ENCODE measurements at regions not wholly inside any gene's neighbourhood (a gene's known extent, or its start where the extent isn't known, plus 50 kb on each side); places are given as distances from the start of the nearest gene placed in this dataset.

- Histone ChIP-seq H3K4me1 (ENCODE audit: insufficient read depth, low read length) (no peaks in the 10 kb centered on the region), H3K9me3 (ENCODE audit: control insufficient read depth in 1 of 2, low read length in 2 of 2) (no peaks in the 10 kb centered on the region), H3K36me3 (ENCODE audit: insufficient read depth, low read length) (no peaks in the 10 kb centered on the region), H3K27ac (ENCODE audit: low read depth, low read length) (no peak overlapping the region), H3K27me3 (ENCODE audit: insufficient read depth, low read length) (peaks cover 3% of the 10 kb centered on the region), H3K4me3 (ENCODE audit: low read length in 2 of 2) (no peak overlapping the region)
- intact Hi-C loops (cut with micrococcal nuclease) = no loop called here
- H3K36me3 Mint-ChIP-seq = no peaks in the 10 kb centered on the region
- no peak overlapping the region for H3K27ac Mint-ChIP-seq
- H3K27me3 Mint-ChIP-seq = peaks cover 21 to 22% of the 10 kb centered on the region in 2 donors
- H3K9me3 Mint-ChIP-seq = peaks cover 0 to 2% (median 0%) of the 10 kb centered on the region in 8 donors
- H3K4me3 Mint-ChIP-seq = no peak overlapping the region
- no peak for DNase-seq
- peaks cover 0 to 5% (median 3%) of the 10 kb centered on the region in 4 donors for H3K4me1 Mint-ChIP-seq
- CTCF ChIA-PET (ENCODE audit: partially characterized antibody) = no interaction called here
- POLR2A ChIA-PET (ENCODE audit: partially characterized antibody) = no interaction called here
Observed at GRCh38 chr3:13209634-13209997, 136.4 kb upstream of the IQSEC1 start.

- ChIA-PET POLR2A (ENCODE audit: partially characterized antibody) (no interaction called here), CTCF (ENCODE audit: partially characterized antibody) (no interaction called here)
- no peak overlapping the region for H3K27ac Mint-ChIP-seq
- H3K4me3 Mint-ChIP-seq = no peak overlapping the region
- no peaks in the 10 kb centered on the region for H3K4me1 ChIP-seq (ENCODE audit: insufficient read depth, low read length)
- intact Hi-C loops (cut with micrococcal nuclease) = no loop called here
- H3K27me3 ChIP-seq (ENCODE audit: insufficient read depth, low read length) = peaks cover 3% of the 10 kb centered on the region
- no peaks in the 10 kb centered on the region for H3K36me3 Mint-ChIP-seq
- H3K36me3 ChIP-seq (ENCODE audit: insufficient read depth, low read length) = no peaks in the 10 kb centered on the region
- peaks cover 22 to 24% of the 10 kb centered on the region in 2 donors for H3K27me3 Mint-ChIP-seq
- peaks cover 0 to 2% (median 0%) of the 10 kb centered on the region in 8 donors for H3K9me3 Mint-ChIP-seq
- no peaks in the 10 kb centered on the region for H3K9me3 ChIP-seq (ENCODE audit: control insufficient read depth in 1 of 2, low read length in 2 of 2)
- H3K4me1 Mint-ChIP-seq = peaks cover 0 to 8% (median 3%) of the 10 kb centered on the region in 4 donors
- H3K27ac ChIP-seq (ENCODE audit: low read depth, low read length) = no peak overlapping the region
- H3K4me3 ChIP-seq (ENCODE audit: low read length in 2 of 2) = no peak overlapping the region
- no peak for DNase-seq
Observed at GRCh38 chr3:13208706-13209633, 135.7 kb upstream of the IQSEC1 start.

GRCh38 chr3:13207975-13208705 is 134.9 kb upstream of the IQSEC1 start:
- Mint-ChIP-seq H3K4me3 (no peak overlapping the region), H3K27ac (no peak overlapping the region), H3K27me3 (peaks cover 23 to 26% of the 10 kb centered on the region in 2 donors), H3K4me1 (peaks cover 0 to 8% (median 3%) of the 10 kb centered on the region in 4 donors), H3K9me3 (peaks cover 0 to 2% (median 0%) of the 10 kb centered on the region in 8 donors), H3K36me3 (no peaks in the 10 kb centered on the region)
- no peaks in the 10 kb centered on the region for H3K4me1 ChIP-seq (ENCODE audit: insufficient read depth, low read length)
- H3K27me3 ChIP-seq (ENCODE audit: insufficient read depth, low read length) = peaks cover 3% of the 10 kb centered on the region
- DNase-seq = no peak
- CTCF ChIA-PET (ENCODE audit: partially characterized antibody) = no interaction called here
- H3K9me3 ChIP-seq (ENCODE audit: control insufficient read depth in 1 of 2, low read length in 2 of 2) = no peaks in the 10 kb centered on the region
- H3K36me3 ChIP-seq (ENCODE audit: insufficient read depth, low read length) = no peaks in the 10 kb centered on the region
- intact Hi-C loops (cut with micrococcal nuclease) = no loop called here
- H3K27ac ChIP-seq (ENCODE audit: low read depth, low read length) = no peak overlapping the region
- POLR2A ChIA-PET (ENCODE audit: partially characterized antibody) = no interaction called here
- no peak overlapping the region for H3K4me3 ChIP-seq (ENCODE audit: low read length in 2 of 2)

GRCh38 chr3:13207578-13207922 is 134.3 kb upstream of the IQSEC1 start:
- H3K4me3 ChIP-seq (ENCODE audit: low read length in 2 of 2) = no peak overlapping the region
- H3K4me1 Mint-ChIP-seq = peaks cover 0 to 8% (median 3%) of the 10 kb centered on the region in 4 donors
- no peak overlapping the region for H3K27ac ChIP-seq (ENCODE audit: low read depth, low read length)
- ChIA-PET CTCF (ENCODE audit: partially characterized antibody) (no interaction called here), POLR2A (ENCODE audit: partially characterized antibody) (no interaction called here)
- no peak for DNase-seq
- peaks cover 0 to 2% (median 0%) of the 10 kb centered on the region in 8 donors for H3K9me3 Mint-ChIP-seq
- H3K36me3 ChIP-seq (ENCODE audit: insufficient read depth, low read length) = no peaks in the 10 kb centered on the region
- no peak overlapping the region for H3K4me3 Mint-ChIP-seq
- no peaks in the 10 kb centered on the region for H3K36me3 Mint-ChIP-seq
- intact Hi-C loops (cut with micrococcal nuclease) = no loop called here
- no peak overlapping the region for H3K27ac Mint-ChIP-seq
- H3K27me3 ChIP-seq (ENCODE audit: insufficient read depth, low read length) = peaks cover 3% of the 10 kb centered on the region
- no peaks in the 10 kb centered on the region for H3K4me1 ChIP-seq (ENCODE audit: insufficient read depth, low read length)
- H3K27me3 Mint-ChIP-seq = peaks cover 28% of the 10 kb centered on the region in 2 donors
- no peaks in the 10 kb centered on the region for H3K9me3 ChIP-seq (ENCODE audit: control insufficient read depth in 1 of 2, low read length in 2 of 2)

- H3K27me3 ChIP-seq (ENCODE audit: insufficient read depth, low read length) = peaks cover 3% of the 10 kb centered on the region
- no peak overlapping the region for H3K27ac ChIP-seq (ENCODE audit: low read depth, low read length)
- no peak for DNase-seq
- H3K27me3 Mint-ChIP-seq = peaks cover 31 to 34% of the 10 kb centered on the region in 2 donors
- H3K4me3 Mint-ChIP-seq = no peak overlapping the region
- H3K9me3 Mint-ChIP-seq = peaks cover 0 to 2% (median 0%) of the 10 kb centered on the region in 8 donors
- intact Hi-C loops (cut with micrococcal nuclease) = no loop called here
- H3K9me3 ChIP-seq (ENCODE audit: control insufficient read depth in 1 of 2, low read length in 2 of 2) = no peaks in the 10 kb centered on the region
- no peak overlapping the region for H3K4me3 ChIP-seq (ENCODE audit: low read length in 2 of 2)
- H3K36me3 Mint-ChIP-seq = no peaks in the 10 kb centered on the region
- H3K36me3 ChIP-seq (ENCODE audit: insufficient read depth, low read length) = no peaks in the 10 kb centered on the region
- ChIA-PET POLR2A (ENCODE audit: partially characterized antibody) (no interaction called here), CTCF (ENCODE audit: partially characterized antibody) (no interaction called here)
- H3K4me1 Mint-ChIP-seq = peaks cover 0 to 8% (median 3%) of the 10 kb centered on the region in 4 donors
- H3K4me1 ChIP-seq (ENCODE audit: insufficient read depth, low read length) = no peaks in the 10 kb centered on the region
- H3K27ac Mint-ChIP-seq = no peak overlapping the region
Observed at GRCh38 chr3:13206799-13207577, 133.8 kb upstream of the IQSEC1 start.

- H3K4me1 ChIP-seq (ENCODE audit: insufficient read depth, low read length) = no peaks in the 10 kb centered on the region
- H3K27me3 ChIP-seq (ENCODE audit: insufficient read depth, low read length) = peaks cover 3% of the 10 kb centered on the region
- H3K27me3 Mint-ChIP-seq = peaks cover 33 to 35% of the 10 kb centered on the region in 2 donors
- H3K27ac Mint-ChIP-seq = no peak overlapping the region
- DNase-seq = no peak
- H3K4me3 ChIP-seq (ENCODE audit: low read length in 2 of 2) = no peak overlapping the region
- H3K27ac ChIP-seq (ENCODE audit: low read depth, low read length) = no peak overlapping the region
- H3K36me3 ChIP-seq (ENCODE audit: insufficient read depth, low read length) = no peaks in the 10 kb centered on the region
- H3K9me3 Mint-ChIP-seq = peaks cover 0 to 2% (median 0%) of the 10 kb centered on the region in 8 donors
- H3K36me3 Mint-ChIP-seq = no peaks in the 10 kb centered on the region
- no peaks in the 10 kb centered on the region for H3K9me3 ChIP-seq (ENCODE audit: control insufficient read depth in 1 of 2, low read length in 2 of 2)
- peaks cover 0 to 8% (median 3%) of the 10 kb centered on the region in 4 donors for H3K4me1 Mint-ChIP-seq
- POLR2A ChIA-PET (ENCODE audit: partially characterized antibody) = no interaction called here
- intact Hi-C loops (cut with micrococcal nuclease) = no loop called here
- CTCF ChIA-PET (ENCODE audit: partially characterized antibody) = no interaction called here
- no peak overlapping the region for H3K4me3 Mint-ChIP-seq
Observed at GRCh38 chr3:13205567-13206143, 132.4 kb upstream of the IQSEC1 start.

- ChIA-PET POLR2A (ENCODE audit: partially characterized antibody) (no interaction called here), CTCF (ENCODE audit: partially characterized antibody) (no interaction called here)
- intact Hi-C loops (cut with micrococcal nuclease) = no loop called here
- Mint-ChIP-seq H3K27me3 (peaks cover 36 to 42% of the 10 kb centered on the region in 2 donors), H3K4me1 (peaks cover 3 to 8% (median 4%) of the 10 kb centered on the region in 4 donors), H3K4me3 (peak overlapping the region in 3 of 8 donors; percentile 31 to 35 (median 35)), H3K36me3 (no peaks in the 10 kb centered on the region), H3K9me3 (peaks cover 0 to 2% (median 0%) of the 10 kb centered on the region in 8 donors), H3K27ac (no peak overlapping the region)
- no peak overlapping the region for H3K4me3 ChIP-seq (ENCODE audit: low read length in 2 of 2)
- H3K4me1 ChIP-seq (ENCODE audit: insufficient read depth, low read length) = no peaks in the 10 kb centered on the region
- no peak overlapping the region for H3K27ac ChIP-seq (ENCODE audit: low read depth, low read length)
- H3K36me3 ChIP-seq (ENCODE audit: insufficient read depth, low read length) = no peaks in the 10 kb centered on the region
- peaks cover 3% of the 10 kb centered on the region for H3K27me3 ChIP-seq (ENCODE audit: insufficient read depth, low read length)
- no peak for DNase-seq
- H3K9me3 ChIP-seq (ENCODE audit: control insufficient read depth in 1 of 2, low read length in 2 of 2) = no peaks in the 10 kb centered on the region
Observed at GRCh38 chr3:13204177-13204581, 130.9 kb upstream of the IQSEC1 start.
